ENCODE measurements at regions not wholly inside any gene's neighbourhood (a gene's known extent, or its start where the extent isn't known, plus 50 kb on each side); places are given as distances from the start of the nearest gene placed in this dataset.

DNA sequence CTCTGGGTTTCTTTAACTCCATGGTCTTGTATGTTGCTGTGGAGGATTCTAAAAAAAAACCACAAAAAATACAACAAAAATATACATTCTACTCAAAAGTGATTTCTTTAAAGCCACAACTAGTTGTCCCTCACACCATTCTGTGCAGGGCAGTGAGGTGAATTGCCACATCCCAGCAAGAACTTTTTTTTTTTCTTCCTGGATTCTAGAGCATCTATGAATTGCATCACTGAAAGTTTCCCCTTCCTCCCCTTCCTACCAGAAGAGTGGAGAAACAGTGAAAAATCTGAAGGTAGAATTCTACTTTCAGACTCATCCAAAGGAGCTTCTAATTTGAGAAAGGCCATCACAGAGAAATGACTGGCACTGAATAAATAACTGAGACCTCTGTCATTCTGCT is 395.3 kb downstream of the AEBP2 start:
- no peak for DNase-seq

DNA sequence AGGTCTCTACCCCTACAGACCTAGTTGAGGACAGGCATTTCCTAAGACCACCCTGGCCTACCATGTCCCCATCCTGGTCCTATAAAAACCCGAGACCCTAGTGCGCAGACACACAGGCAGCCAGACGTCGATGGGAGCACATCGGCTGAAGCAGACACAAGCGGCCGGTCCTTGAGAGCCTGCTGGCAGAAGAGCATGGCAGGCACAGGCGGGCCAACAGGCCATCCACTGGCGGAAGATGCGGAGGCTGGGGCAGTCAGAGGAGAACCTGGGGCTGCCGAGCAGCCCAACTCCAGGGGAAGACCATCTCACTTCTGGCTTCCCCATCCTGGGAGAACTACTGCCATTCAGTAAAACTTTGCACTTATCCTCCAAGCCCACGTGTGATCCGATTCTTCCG is 396.8 kb downstream of the AEBP2 start:
- no peak for DNase-seq

DNA sequence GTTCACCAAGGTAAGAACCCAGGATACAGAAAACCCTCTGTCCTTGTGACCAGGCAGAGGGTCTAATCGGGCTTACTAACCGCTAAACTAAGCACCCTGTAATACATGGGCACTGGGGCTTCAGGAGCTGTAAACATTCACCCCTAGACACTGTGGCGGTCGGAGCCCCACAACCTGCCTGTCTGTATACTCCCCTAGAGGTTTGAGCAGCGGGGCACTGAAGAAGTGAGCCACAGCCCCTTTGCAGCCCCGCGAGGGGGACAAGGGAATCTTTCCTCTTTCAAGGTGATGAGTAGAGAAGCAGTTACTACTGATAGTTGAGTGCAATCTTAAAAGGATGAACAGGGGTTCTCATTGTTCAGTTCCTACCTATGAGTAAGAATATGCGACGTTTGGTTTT is 397.2 kb downstream of the AEBP2 start:
- DNase-seq, result no peak

DNA sequence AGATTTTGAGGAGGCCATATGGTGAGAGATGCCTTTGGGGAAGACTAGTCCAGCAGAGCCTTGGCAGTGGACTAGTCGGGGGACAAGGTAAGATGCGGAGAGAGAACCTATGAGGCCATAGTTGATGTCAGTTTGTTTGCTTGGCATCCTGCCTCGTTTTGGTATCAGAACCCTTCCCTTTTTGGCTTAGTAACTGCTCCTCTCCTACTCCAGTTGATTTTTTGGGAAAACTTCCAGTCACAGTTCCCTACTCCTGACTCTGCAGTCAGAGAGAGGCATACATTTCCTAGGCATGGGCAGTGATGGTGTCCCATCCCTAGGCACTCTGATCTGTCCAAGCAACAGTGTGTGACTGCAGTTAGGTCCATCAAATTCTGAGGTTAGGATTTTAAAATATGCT is 398.3 kb downstream of the AEBP2 start:
- no peak for DNase-seq

DNA sequence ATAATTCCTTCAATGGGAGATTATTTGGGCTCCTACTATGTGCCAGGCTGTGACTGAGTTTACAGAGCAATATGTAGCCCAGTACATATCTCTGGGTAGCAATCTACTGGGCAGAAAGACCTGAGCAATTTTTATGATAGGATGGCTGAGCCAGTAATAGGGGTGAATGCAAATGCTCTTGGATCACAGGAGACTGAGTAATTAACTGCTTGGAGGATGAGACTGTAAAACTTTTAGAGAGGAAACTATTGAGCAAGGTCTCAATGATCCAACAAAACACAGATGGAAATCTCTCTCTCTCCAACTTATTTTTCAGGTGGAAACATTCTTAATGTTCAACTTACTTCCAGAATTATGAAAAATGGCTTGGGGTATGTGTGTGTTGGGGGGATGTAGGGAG is 402.2 kb downstream of the AEBP2 start:
- no peak for DNase-seq

DNA sequence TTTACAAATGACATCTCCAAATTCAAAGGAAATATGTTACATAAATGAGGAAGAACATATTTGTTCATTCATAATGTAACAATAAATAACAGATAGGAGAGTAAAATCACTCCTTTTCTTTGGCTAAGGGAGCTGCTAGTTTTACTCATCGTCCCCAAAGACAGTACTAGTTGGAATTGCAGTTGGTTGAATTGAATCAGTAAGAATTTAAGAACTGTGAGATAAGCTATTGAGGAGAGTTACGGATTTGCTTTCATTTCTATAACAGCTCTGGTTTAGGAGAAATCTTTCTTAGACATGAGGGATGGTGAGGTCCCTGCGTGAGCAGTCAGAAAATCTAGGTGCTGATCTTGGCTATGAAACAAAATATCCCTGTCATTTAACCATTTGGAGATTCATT is 402.8 kb downstream of the AEBP2 start:
- DNase-seq, result no peak

DNA sequence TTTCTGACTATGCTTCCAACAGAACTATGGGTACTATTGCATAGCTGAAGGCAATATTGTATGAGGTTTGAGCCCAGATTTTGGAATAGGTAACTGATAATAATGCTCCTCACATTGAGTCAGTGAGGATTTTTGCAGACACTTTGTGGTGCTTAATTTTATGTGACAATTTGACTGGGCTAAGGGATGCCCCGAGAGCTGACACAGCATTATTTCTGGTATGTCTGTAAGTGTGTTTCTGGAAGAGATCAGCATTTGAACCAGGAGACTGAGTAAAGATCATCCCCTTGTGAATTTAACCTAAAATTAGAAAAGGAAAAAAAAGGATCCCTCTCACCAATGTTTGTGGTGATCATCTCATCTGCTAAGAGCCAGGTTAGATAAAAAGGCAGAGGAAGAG is 404.9 kb downstream of the AEBP2 start:
- no peak for DNase-seq

DNA sequence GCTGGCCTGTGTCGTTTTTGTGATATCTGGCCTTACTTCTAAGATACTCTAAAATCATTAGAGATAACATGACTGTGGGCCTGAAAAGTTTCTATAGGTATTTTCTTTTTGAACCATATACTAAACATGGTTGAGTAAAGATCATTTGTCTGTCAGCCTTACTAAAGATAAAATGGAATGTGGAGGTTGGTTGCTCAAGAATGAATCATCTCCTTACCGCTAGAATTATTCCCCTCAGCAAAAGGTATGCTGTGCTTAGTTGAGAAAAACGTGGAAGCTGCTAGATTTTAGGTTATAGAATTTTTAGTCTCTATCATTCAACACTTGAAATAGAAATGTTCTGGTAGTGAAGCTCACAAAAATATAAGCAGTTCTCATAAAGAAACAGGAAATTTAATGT is 407.3 kb downstream of the AEBP2 start:
- DNase-seq, result no peak

DNA sequence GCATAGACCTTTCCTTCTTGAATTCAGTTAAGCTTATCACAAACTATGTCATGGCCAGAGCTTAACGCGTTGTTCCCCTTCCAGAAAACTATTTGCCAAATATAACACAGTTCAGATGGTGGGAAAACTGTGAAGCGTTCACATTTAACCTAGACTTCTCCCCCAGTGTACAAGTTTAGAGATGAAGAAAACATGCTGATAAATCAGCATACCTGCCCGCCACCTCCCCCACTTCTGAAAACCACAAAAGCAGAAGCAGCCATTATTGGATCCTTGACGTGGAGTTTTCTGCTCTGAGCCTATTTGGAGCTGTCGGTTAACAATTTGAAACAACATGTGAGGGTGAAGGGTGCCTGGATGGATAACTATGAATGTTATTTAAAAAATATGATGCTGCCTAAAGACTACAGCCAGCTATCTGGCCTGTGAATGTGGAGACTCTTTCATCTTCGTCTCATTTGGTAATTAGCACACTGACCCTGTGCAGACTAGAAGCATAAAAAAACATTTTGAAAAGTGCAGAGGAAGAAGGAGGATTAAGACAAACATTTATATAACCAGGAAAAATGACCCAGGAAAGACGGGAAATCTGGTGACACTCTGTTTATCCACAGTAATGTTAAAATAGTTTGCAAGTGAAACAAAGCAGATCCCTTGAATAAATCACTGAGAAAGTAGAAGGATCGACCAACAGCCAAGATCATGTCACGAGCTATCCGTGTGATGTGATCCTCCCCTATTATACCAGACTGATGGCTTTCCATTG is 408.2 kb downstream of the AEBP2 start:
- no peak for DNase-seq

DNA sequence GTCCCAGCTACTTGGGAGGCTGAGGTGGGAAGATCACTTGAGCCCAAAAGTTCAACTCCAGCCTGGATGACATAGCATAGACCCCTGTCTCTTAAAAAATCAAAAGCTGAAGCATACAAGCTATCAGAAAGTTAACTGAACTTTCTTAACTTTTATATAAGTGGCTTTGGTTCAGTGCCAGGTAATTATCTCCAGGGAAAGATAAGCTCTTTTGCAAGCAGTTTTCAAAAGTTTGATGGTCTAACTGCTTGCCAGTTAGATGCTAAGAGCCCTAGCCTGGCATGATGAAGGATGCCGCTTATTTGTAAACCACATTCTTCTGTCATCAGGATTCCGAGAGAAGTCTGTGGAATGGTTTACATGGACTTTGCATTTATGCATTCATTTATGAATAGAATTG is 409.1 kb downstream of the AEBP2 start:
- no peak for DNase-seq

DNA sequence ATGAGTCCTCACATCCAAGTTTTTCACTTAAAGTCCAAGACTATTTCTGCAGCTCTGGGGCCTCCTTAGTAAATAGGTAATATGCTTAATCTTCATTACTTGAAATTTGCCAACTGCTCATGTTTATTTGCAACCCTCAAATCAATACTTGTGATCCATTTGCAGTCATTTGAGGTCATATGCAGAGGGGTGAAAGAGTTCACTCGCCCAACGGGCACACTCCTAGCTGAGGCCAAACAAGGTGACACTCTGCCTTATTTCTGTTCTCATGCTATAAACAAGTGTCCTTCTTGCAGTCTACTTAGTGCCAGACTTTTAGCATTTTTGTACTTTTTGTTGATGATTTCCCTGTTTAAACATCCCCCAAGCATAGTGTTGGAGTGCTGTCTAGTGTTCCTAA is 409.9 kb downstream of the AEBP2 start:
- no peak for DNase-seq

DNA sequence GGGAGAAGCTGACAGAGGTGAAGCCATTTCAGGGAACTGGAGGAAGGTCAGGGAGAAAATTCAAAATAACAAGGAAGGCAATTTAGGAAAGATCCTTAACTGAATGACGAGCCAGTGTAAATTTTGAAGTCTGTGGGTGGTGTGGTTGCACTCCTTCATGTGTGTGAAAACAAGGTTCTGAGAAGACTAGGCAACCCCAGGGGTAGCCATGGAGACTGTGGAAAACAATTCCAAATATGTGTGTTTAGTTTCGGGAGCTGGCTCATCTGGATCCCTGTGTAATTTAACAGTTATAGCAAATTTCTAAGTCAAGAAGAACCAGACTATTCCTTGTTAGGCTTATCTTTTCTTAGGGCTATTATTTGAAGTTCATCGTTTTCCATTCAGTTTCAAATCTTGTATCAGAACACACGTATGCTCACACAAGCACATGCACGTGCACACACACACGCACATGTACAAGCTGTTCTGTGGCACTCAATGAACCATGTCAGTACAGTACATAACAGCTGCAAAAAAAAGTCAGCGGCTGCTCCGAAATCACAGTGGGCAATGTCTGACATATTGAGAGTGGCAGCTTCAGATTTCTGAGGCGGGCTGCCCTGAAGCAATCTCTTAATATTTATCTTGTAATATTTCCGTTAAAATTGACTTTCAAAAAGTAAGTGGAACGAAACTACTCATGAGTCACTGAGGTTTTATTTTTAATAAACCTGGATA is 411.2 kb downstream of the AEBP2 start:
- no peak for DNase-seq

DNA sequence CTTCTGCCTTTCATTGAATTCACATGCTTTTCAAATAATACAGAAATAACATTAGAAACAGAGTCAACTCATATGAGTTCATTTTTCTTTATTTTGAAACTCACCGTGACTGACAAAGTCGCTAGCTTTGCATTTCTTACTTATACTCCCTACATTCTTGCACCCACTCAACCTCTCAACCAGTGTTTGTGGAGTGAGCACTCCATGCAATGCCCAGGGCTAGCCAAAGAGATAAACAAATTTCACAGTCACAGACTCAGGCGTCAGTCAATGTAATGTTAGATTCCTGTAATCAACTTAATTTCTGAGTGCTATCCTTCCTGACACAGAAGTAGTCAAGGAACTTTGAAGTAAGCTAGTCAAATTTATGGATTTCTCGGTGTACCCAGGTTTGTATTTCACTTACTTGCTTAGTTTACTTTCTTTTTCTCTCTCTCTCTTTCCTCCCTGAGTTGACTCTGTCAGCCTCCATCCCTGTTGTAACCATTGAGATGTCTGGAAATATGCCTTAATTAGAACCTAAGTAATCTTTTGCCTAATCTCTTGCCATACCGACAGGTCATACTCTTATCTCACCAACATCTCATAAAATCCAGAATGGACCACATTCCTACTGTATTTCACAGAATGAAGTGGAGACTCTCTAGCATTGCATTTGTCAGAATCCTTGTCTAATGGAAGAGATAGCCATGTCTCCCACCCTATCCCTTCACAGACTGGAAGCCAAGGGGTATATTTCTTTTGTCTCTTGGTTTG is 413.0 kb downstream of the AEBP2 start:
- no peak for DNase-seq

DNA sequence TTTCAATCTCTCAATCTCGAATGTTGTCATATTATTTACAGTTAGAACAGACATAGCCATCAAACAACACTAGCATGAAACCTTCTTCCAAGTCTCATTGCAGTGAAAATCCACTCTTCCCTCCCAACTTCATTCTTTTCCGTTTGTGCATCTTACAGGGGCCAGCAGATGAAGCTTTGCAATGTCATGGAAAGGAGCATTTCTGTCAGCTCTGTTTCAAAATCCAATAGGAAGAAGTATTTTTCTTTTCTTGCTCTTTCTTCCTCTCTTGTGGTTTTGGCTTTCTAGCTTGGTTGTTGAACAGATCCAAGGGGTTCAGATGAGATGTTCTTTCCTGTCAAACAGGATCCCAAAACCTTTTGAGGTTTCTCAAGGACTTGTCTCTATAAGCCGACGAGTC is 416.6 kb downstream of the AEBP2 start:
- DNase-seq, result no peak

DNA sequence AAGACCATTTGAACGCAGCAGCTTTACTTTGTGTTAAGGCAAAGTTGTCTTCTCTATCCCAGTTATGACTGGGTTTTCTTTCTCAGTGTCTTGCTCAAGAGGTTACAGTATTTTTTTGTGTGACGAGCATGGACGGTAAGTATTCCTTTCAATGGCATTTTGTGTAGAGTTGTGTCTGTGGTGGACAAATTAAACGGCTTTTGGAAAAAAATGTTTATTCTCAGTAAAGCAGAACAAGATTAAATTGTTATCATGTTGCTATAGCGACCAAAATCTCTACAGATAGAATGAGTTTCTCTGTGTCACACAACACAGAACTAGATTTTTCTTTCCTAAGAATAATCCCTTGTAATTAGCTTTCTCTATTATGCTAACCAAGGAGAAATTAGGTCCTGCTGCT is 417.1 kb downstream of the AEBP2 start:
- no peak for DNase-seq

DNA sequence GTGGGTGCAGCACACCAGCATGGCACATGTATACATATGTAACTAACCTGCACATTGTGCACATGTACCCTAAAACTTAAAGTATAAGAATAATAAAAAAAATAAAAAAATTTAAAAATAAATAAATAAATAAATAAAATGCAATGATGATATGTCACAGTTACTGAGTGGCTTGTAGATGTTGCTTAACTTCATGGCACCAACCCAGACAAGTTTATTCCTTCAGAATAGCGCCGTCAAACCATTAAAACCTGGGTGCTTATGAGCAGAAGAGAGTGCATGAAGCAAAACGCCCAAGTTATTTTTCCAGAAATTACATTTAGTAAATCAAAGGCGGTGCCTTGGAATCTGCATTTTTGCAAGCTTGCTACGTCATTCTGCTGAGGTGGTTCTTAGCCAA is 417.9 kb downstream of the AEBP2 start:
- DNase-seq, result no peak

DNA sequence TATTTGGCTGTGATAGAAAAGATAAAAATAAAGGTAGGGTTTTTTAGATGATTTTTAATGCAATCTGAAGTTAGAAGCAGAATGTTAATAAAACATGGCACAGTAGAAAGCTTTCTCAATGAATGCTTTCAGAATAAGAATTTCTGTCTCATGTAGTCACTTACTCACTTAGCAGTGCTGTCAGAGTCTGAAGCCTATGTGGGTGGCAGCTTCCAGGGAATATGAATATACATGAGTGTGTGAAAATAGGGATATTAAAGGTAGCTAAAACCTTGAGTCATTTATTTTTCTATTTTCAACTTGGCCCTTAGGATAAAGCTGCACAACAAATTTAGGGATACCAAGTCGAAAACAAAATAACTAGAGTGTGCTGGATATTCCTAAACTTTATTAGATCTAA is 427.9 kb downstream of the AEBP2 start:
- DNase-seq, result no peak

DNA sequence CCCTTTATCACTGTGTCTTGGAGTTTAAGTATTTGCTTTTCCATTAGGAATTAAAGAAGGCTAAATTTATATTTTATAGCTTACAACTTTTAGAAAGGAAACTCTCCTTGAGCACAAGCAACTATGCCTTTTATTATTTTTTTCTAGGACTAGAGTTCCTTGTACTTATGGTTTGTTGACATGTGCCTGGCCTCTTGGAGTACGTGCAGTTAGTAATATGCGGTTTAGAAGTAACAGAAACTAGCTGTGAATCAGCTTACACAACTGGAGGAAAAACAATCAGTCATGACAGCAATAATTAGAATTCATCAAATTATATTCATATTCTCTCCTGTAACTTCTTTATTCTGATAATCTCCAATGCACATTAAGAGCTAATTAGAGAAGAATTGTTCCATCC is 428.7 kb downstream of the AEBP2 start:
- DNase-seq, result no peak

DNA sequence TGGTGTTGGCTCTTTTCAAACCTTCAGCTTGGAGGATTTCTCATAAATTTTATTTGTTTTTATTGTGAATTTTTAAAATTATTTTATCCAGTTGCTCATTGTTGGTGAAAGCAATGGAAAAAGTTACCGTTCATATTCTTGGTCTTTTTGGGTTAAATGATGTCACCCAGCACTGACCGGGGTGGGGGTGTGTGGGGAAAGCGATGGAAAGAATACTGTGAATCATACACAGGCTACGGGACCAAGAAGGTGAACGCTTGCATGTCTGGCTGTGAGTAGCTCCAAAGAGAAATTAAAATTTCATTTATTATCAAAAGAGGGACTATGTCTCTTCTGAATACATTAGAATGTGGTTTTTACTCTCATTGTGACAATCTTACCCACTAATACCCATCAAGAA is 430.1 kb downstream of the AEBP2 start:
- no peak for DNase-seq

DNA sequence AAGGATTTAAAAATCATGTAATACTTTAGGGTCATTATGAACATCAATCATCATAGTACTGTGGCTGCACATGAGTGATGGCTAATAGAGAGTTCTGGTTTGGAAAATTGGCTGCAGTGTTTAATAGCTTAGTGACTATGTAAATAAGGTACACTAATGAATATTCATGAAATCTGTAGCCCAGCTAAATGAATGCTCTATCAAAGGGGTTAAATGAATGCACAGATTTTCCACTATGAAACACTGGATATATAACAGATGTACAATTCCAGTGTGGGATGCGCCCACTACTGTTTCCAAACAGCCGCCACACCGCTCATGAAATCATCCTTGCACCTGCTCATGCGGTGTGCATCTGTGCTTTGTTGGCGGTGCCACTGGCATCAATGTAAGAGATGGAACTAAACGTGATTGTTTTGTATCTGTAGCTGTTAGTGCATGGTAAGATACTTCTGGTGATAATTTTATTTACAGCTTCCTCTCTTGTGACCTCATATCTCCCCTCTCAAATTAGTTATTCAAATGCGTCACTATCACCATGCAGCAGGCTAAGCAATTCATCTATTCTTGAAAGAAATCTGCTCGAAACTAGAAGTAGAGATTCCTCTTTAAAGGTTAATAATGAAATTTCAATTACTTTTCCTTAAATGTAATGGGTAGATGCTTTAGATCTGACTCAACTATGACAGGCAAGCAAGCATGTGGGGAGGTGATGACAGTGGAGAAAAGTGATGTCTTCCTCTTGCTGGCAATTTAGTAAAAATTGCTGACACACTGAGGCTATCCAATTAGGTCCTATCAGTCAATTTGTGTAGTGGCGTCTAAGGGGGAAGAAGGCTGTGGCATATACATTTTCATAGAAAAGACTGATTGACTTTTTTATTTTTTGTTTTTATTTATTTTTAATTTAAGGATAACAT is 433.6 kb downstream of the AEBP2 start:
- no peak for DNase-seq

DNA sequence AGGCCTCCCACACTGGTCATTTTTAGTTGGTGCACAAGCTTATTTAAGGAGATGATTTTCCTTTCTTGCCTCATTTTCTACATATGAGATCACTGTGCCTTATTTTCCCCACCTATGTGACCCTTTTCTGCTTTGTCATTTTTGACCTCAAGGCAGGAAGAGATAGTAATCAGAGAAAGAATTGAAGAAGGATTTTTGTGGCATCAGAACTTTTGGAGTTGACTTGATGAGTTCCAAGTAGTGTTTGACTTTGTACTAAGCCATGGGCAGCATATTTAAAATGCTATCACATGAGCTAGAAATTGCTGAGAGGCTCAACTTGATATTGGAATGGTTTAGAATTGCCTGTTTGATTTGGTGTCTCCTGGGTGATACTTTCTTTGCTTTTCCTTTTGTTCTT is 440.8 kb downstream of the AEBP2 start:
- DNase-seq, result no peak

DNA sequence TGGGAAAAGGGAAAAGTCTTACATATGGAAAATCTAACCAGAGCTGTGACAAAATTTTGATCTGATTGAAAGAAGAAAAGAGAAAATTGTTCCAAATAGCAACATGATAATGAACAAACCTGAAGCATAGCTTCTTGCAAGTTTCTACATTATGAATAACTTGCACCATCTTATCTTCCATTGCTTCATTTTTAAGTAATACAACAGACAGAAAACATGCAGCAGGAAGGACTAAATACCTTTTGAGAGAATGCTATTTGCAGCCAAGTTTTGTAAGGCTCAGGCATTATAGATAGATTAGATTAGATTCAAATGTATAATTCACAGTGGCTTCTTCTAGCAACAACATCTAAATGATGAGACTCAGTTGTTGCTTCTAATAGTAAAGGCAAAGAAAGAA is 441.4 kb downstream of the AEBP2 start:
- DNase-seq, result no peak

DNA sequence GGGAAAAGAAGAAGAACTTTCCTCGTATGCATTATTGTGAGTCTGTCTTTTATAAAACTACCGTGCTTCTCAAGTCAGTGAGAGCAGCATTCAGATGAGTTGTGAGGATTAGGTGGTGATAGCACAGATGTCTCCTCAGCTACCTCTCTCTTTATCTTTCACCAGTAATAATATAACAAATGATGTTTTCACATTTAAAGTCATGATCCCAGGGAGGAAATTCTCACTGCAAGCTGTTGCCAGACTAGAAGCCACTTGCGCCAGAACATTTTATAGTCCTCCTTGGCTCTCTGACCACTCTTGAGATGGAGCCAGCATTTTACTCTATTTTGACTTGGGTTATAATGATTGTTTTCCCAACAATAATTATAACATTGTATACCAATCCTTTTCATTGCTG is 443.1 kb downstream of the AEBP2 start:
- no peak for DNase-seq

Data from cerebellar nuclear complex (tissue), 1 donor.